ENCODE measurements at regions not wholly inside any gene's neighbourhood (a gene's known extent, or its start where the extent isn't known, plus 50 kb on each side); places are given as distances from the start of the nearest gene placed in this dataset.

DNA sequence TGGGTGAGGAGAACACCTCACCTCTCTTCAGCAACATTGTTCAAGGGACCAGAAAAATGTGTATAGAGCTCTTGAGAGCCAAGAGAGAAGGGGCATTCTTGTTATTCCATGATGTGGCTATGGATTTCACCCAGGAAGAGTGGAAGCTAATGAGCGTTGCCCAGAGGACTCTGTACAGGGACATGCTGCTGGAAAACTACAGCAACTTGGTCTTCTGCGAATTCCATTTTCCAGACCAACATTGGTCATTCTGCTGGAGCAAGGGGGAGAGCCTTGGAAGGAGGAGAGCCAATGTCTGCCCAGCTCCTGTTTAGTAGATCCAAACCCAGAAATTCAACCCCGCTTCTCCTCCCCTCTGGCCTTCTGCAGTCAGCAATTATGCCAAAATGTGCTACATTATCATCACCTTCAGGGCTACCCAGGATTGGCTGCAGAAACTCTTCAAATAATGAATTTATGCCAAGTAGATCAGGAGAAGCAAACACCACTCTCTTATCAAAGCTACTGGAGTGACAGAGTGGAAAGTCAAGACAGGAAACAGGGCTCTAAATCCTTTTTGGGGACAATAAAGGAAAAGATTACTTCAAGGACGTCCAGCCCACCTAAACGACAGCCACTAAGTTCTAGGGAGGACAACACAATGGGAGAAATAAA lies 707.5 kb upstream of the LUZP2 start:
- TF ChIP-seq EZH2 (IDR thresholded peaks at IDR 0.05; ENCODE audit: low read length, missing control alignments), result no peak
- TF ChIP-seq, protein P1, sequence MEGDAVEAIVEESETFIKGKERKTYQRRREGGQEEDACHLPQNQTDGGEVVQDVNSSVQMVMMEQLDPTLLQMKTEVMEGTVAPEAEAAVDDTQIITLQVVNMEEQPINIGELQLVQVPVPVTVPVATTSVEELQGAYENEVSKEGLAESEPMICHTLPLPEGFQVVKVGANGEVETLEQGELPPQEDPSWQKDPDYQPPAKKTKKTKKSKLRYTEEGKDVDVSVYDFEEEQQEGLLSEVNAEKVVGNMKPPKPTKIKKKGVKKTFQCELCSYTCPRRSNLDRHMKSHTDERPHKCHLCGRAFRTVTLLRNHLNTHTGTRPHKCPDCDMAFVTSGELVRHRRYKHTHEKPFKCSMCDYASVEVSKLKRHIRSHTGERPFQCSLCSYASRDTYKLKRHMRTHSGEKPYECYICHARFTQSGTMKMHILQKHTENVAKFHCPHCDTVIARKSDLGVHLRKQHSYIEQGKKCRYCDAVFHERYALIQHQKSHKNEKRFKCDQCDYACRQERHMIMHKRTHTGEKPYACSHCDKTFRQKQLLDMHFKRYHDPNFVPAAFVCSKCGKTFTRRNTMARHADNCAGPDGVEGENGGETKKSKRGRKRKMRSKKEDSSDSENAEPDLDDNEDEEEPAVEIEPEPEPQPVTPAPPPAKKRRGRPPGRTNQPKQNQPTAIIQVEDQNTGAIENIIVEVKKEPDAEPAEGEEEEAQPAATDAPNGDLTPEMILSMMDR (conservative IDR thresholded peaks at IDR 0.05 in 1 of 2, IDR thresholded peaks at IDR 0.05 in 1 of 2; ENCODE audit: low read depth in 1 of 2, low read length in 2 of 2), result no peak
- H3K9ac ChIP-seq (ENCODE audit: insufficient read depth, low read length), result no peak overlapping the region
- no peaks in the 10 kb centered on the region for H3K4me1 ChIP-seq (ENCODE audit: control insufficient read depth, extremely low read depth, insufficient read depth, low read length)
- no peak overlapping the region for H3K4me3 ChIP-seq (replicated peaks in 1 of 4; ENCODE audit: control extremely low read depth in 1 of 4, insufficient read depth in 1 of 4, low read depth in 3 of 4, low read length in 4 of 4)
- H3K4me2 ChIP-seq (ENCODE audit: extremely low read depth, insufficient read depth, low read length), result no peak overlapping the region
- no peaks in the 10 kb centered on the region for H3K36me3 ChIP-seq (ENCODE audit: control insufficient read depth, insufficient read depth, low read length)
- no peak overlapping the region for H3K27ac ChIP-seq (ENCODE audit: insufficient read depth, low read length)
- no peaks in the 10 kb centered on the region for H3K79me2 ChIP-seq (ENCODE audit: control insufficient read depth, insufficient read depth, low read length)
- no peaks in the 10 kb centered on the region for H3K9me3 ChIP-seq (ENCODE audit: control insufficient read depth, insufficient read depth, low read depth, low read length)
- no peak for DNase-seq (ENCODE audit: low read depth in 2 of 2)
- H4K20me1 ChIP-seq (ENCODE audit: control insufficient read depth, extremely low read depth, insufficient read depth, low read length), result no peaks in the 10 kb centered on the region
- no peak overlapping the region for H2AFZ ChIP-seq (ENCODE audit: low read length)
- no peaks in the 10 kb centered on the region for H3K27me3 ChIP-seq (ENCODE audit: control insufficient read depth, insufficient read depth, low read length)

DNA sequence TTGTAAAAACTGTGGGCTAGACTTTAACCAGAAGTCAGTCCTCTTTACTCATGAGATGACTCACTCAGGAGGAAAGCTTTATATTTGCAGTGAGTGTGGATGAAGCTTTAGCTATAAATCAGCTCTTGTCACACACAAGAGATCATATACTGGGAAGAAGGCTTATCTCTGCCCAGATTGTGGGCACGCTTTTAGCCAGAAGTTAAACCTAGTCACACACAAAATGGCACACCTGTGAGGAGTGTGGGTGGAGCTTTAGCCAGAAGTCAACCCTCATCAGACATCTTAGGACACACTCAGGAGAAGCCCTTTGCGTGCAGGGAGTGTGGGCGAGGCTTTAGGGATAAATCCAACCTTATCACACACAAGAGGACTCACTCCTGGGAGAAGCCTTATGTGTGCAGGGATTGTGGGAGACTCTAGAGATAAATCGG lies 706.9 kb upstream of the LUZP2 start:
- TF ChIP-seq EZH2 (IDR thresholded peaks at IDR 0.05; ENCODE audit: low read length, missing control alignments), result no peak
- TF ChIP-seq, protein P1 (conservative IDR thresholded peaks at IDR 0.05 in 1 of 2, IDR thresholded peaks at IDR 0.05 in 1 of 2; ENCODE audit: low read depth in 1 of 2, low read length in 2 of 2), result no peak
- H2AFZ ChIP-seq (ENCODE audit: low read length), result no peak overlapping the region
- H3K4me2 ChIP-seq (ENCODE audit: extremely low read depth, insufficient read depth, low read length), result no peak overlapping the region
- H3K36me3 ChIP-seq (ENCODE audit: control insufficient read depth, insufficient read depth, low read length), result no peaks in the 10 kb centered on the region
- no peak overlapping the region for H3K9ac ChIP-seq (ENCODE audit: insufficient read depth, low read length)
- DNase-seq (ENCODE audit: low read depth in 2 of 2), result peak; percentile 55 to 90
- H3K27ac ChIP-seq (ENCODE audit: insufficient read depth, low read length), result no peak overlapping the region
- no peaks in the 10 kb centered on the region for H3K79me2 ChIP-seq (ENCODE audit: control insufficient read depth, insufficient read depth, low read length)
- no peaks in the 10 kb centered on the region for H3K27me3 ChIP-seq (ENCODE audit: control insufficient read depth, insufficient read depth, low read length)
- no peaks in the 10 kb centered on the region for H4K20me1 ChIP-seq (ENCODE audit: control insufficient read depth, extremely low read depth, insufficient read depth, low read length)
- no peaks in the 10 kb centered on the region for H3K4me1 ChIP-seq (ENCODE audit: control insufficient read depth, extremely low read depth, insufficient read depth, low read length)
- no peak overlapping the region for H3K4me3 ChIP-seq (replicated peaks in 1 of 4; ENCODE audit: control extremely low read depth in 1 of 4, insufficient read depth in 1 of 4, low read depth in 3 of 4, low read length in 4 of 4)
- no peaks in the 10 kb centered on the region for H3K9me3 ChIP-seq (ENCODE audit: control insufficient read depth, insufficient read depth, low read depth, low read length)

DNA sequence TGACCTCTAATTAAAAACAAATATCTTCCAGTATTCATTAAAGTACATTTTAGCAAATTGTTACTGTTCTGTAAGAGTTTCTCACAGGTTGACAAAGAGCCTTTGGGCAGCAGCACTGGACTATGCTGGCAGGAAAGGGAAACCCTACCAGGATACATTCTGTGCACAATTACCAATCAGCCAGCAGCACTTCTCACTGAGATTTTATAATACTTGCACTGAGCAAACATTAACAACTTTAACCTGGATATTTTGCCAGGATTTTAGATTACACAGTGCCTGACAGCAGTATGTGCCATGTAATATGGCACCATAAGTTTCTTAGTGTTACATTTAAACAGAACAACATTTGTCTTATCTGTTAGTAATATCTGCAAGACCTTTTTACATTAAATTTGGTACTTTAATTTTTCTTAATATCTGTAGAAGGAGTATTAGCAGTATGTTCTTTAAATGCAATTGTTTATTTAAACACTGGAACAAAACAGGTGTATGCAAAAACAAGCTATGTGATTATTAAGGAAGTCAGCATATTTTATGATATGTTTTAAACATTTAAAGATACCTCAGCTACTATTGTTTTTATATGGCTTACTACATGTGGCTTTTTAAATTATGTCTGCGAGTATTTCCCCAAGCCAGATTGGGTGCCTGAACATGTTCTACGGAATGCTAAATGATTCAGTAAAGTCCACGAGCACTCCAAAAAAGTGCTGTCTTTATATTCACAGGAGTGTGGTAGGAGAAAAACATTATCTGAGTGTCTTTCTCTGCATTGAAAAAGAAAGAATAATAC lies 699.0 kb upstream of the LUZP2 start:
- no peak for DNase-seq (ENCODE audit: low read depth in 2 of 2)
- no peak overlapping the region for H2AFZ ChIP-seq (ENCODE audit: low read length)

More for the DNA sequence above, 699.0 kb upstream of the LUZP2 start:
- Histone ChIP-seq H3K4me2 (ENCODE audit: extremely low read depth, insufficient read depth, low read length) (no peak overlapping the region), H3K4me3 (replicated peaks in 1 of 4; ENCODE audit: control extremely low read depth in 1 of 4, insufficient read depth in 1 of 4, low read depth in 3 of 4, low read length in 4 of 4) (no peak overlapping the region), H3K9ac (ENCODE audit: insufficient read depth, low read length) (no peak overlapping the region), H4K20me1 (ENCODE audit: control insufficient read depth, extremely low read depth, insufficient read depth, low read length) (no peaks in the 10 kb centered on the region), H3K4me1 (ENCODE audit: control insufficient read depth, extremely low read depth, insufficient read depth, low read length) (no peaks in the 10 kb centered on the region), H3K36me3 (ENCODE audit: control insufficient read depth, insufficient read depth, low read length) (no peaks in the 10 kb centered on the region), H3K79me2 (ENCODE audit: control insufficient read depth, insufficient read depth, low read length) (no peaks in the 10 kb centered on the region), H3K9me3 (ENCODE audit: control insufficient read depth, insufficient read depth, low read depth, low read length) (no peaks in the 10 kb centered on the region), H3K27ac (ENCODE audit: insufficient read depth, low read length) (no peak overlapping the region), H3K27me3 (ENCODE audit: control insufficient read depth, insufficient read depth, low read length) (no peaks in the 10 kb centered on the region)
- TF ChIP-seq EZH2 (IDR thresholded peaks at IDR 0.05; ENCODE audit: low read length, missing control alignments), result no peak
- TF ChIP-seq, protein P1 (conservative IDR thresholded peaks at IDR 0.05 in 1 of 2, IDR thresholded peaks at IDR 0.05 in 1 of 2; ENCODE audit: low read depth in 1 of 2, low read length in 2 of 2), result no peak
